GM19239 (cell line): ENCODE measurements at regions not wholly inside any gene's neighbourhood (a gene's known extent, or its start where the extent isn't known, plus 50 kb on each side); places are given as distances from the start of the nearest gene placed in this dataset.
"Not testable (repeated sequence)": the region's sequence is repeated elsewhere in the genome, so short reads cannot be mapped to it uniquely, and the experiment has no call there.

Source experiments
- DNase-seq: peaks from one replicate; pipeline ENCODE4 v3.0.0; 2011; ENCODE audit warnings: low spot score; ENCODE audit not compliant: insufficient read length
- FAIRE-seq: peaks from 2 replicates; lab custom pipeline; 2011; peaks lifted over from hg19 to GRCh38; lab: Jason Lieb, UNC

GRCh38 chr2:215889240-215889969 lies 123.9 kb downstream of the MREG start:
- not testable (repeated sequence) for FAIRE-seq, DNase-seq

GRCh38 chr2:215888680-215889079 lies 124.7 kb downstream of the MREG start:
- FAIRE-seq, result no peak
- no peak for DNase-seq

- FAIRE-seq (no peak), DNase-seq (no peak)
Measured at GRCh38 chr2:215887303-215887702, 126.0 kb downstream of the MREG start.

- DNase-seq (no peak), FAIRE-seq (no peak)
Measured at GRCh38 chr2:215886022-215886421, 127.3 kb downstream of the MREG start.

GRCh38 chr2:215885536-215885935 lies 127.8 kb downstream of the MREG start:
- DNase-seq, result no peak
- no peak for FAIRE-seq

- FAIRE-seq (no peak), DNase-seq (no peak)
Measured at GRCh38 chr2:215884451-215885087, 128.8 kb downstream of the MREG start.

- FAIRE-seq, result no peak
- no peak for DNase-seq
Measured at GRCh38 chr2:215883799-215884198, 129.6 kb downstream of the MREG start.

- no peak for FAIRE-seq
Measured at GRCh38 chr2:215882689-215883088, 130.7 kb downstream of the MREG start.

GRCh38 chr2:215881582-215881981 lies 131.8 kb downstream of the MREG start:
- no peak for FAIRE-seq
- no peak for DNase-seq

More at GRCh38 chr2:215882689-215883088, 130.7 kb downstream of the MREG start:
- DNase-seq, result no peak

GRCh38 chr2:215880970-215881369 lies 132.4 kb downstream of the MREG start:
- FAIRE-seq (no peak), DNase-seq (no peak)

GRCh38 chr2:215879977-215880940 lies 133.1 kb downstream of the MREG start:
- FAIRE-seq (no peak), DNase-seq (no peak)

- no peak for DNase-seq
Measured at GRCh38 chr2:215879331-215879730, 134.0 kb downstream of the MREG start.

GRCh38 chr2:215878476-215879063 lies 134.8 kb downstream of the MREG start:
- FAIRE-seq, result no peak
- no peak for DNase-seq

More at GRCh38 chr2:215879331-215879730, 134.0 kb downstream of the MREG start:
- FAIRE-seq, result no peak

GRCh38 chr2:215876937-215877238 lies 136.5 kb downstream of the MREG start:
- no peak for DNase-seq
- FAIRE-seq, result no peak

- DNase-seq (no peak), FAIRE-seq (peak; percentile 53)
Measured at GRCh38 chr2:215876139-215876936, 137.0 kb downstream of the MREG start.

GRCh38 chr2:215874418-215874817 lies 138.9 kb downstream of the MREG start:
- no peak for DNase-seq
- FAIRE-seq, result no peak

GRCh38 chr2:215870986-215871385 lies 142.4 kb downstream of the MREG start:
- FAIRE-seq, result no peak
- no peak for DNase-seq

- DNase-seq, result no peak
- no peak for FAIRE-seq
Measured at GRCh38 chr2:215870088-215870490, 143.3 kb downstream of the MREG start.

GRCh38 chr2:215868846-215869543 lies 144.4 kb downstream of the MREG start:
- DNase-seq, result no peak
- no peak for FAIRE-seq
